ENCODE measurements at regions not wholly inside any gene's neighbourhood (a gene's known extent, or its start where the extent isn't known, plus 50 kb on each side); places are given as distances from the start of the nearest gene placed in this dataset.

- ATAC-seq (ENCODE audit: low read depth) (no peak), DNase-seq (ENCODE audit: low spot score) (no peak)
- Histone ChIP-seq H3K36me3 (ENCODE audit: low read depth) (no peaks in the 10 kb centered on the region), H3K4me3 (ENCODE audit: severe bottlenecking) (no peak overlapping the region), H3K9me3 (ENCODE audit: severe bottlenecking) (no peaks in the 10 kb centered on the region), H3K27me3 (ENCODE audit: insufficient read depth, poor library complexity, severe bottlenecking) (no peaks in the 10 kb centered on the region), H3K4me1 (ENCODE audit: insufficient read depth, poor library complexity, severe bottlenecking) (no peaks in the 10 kb centered on the region), H3K27ac (ENCODE audit: poor library complexity, severe bottlenecking) (no peak overlapping the region)
- TF ChIP-seq CTCF (IDR thresholded peaks at IDR 0.05; ENCODE audit: poor library complexity, severe bottlenecking) = no peak
These were observed 121.6 kb downstream of the TXNL1 start for GRCh38 chr18:56516789-56517188.

- no peak overlapping the region for H3K27ac ChIP-seq (ENCODE audit: poor library complexity, severe bottlenecking)
These were observed 122.9 kb downstream of the TXNL1 start for GRCh38 chr18:56515522-56515921.

GRCh38 chr18:56511996-56512395 lies 126.4 kb downstream of the TXNL1 start:
- DNase-seq (ENCODE audit: low spot score) (no peak), ATAC-seq (ENCODE audit: low read depth) (no peak)
- Histone ChIP-seq H3K27me3 (ENCODE audit: insufficient read depth, poor library complexity, severe bottlenecking) (no peaks in the 10 kb centered on the region), H3K9me3 (ENCODE audit: severe bottlenecking) (no peaks in the 10 kb centered on the region), H3K27ac (ENCODE audit: poor library complexity, severe bottlenecking) (no peak overlapping the region), H3K4me1 (ENCODE audit: insufficient read depth, poor library complexity, severe bottlenecking) (no peaks in the 10 kb centered on the region), H3K4me3 (ENCODE audit: severe bottlenecking) (no peak overlapping the region), H3K36me3 (ENCODE audit: low read depth) (no peaks in the 10 kb centered on the region)
- no peak for TF ChIP-seq CTCF (IDR thresholded peaks at IDR 0.05; ENCODE audit: poor library complexity, severe bottlenecking)

More at GRCh38 chr18:56515522-56515921, 122.9 kb downstream of the TXNL1 start:
- Histone ChIP-seq H3K9me3 (ENCODE audit: severe bottlenecking) (no peaks in the 10 kb centered on the region), H3K4me1 (ENCODE audit: insufficient read depth, poor library complexity, severe bottlenecking) (no peaks in the 10 kb centered on the region), H3K36me3 (ENCODE audit: low read depth) (no peaks in the 10 kb centered on the region), H3K4me3 (ENCODE audit: severe bottlenecking) (no peak overlapping the region), H3K27me3 (ENCODE audit: insufficient read depth, poor library complexity, severe bottlenecking) (no peaks in the 10 kb centered on the region)
- ATAC-seq (ENCODE audit: low read depth) (no peak), DNase-seq (ENCODE audit: low spot score) (no peak)
- no peak for TF ChIP-seq CTCF (IDR thresholded peaks at IDR 0.05; ENCODE audit: poor library complexity, severe bottlenecking)

- Histone ChIP-seq H3K27ac (ENCODE audit: poor library complexity, severe bottlenecking) (no peak overlapping the region), H3K36me3 (ENCODE audit: low read depth) (no peaks in the 10 kb centered on the region), H3K4me1 (ENCODE audit: insufficient read depth, poor library complexity, severe bottlenecking) (no peaks in the 10 kb centered on the region), H3K4me3 (ENCODE audit: severe bottlenecking) (no peak overlapping the region), H3K9me3 (ENCODE audit: severe bottlenecking) (no peaks in the 10 kb centered on the region), H3K27me3 (ENCODE audit: insufficient read depth, poor library complexity, severe bottlenecking) (no peaks in the 10 kb centered on the region)
- ATAC-seq (ENCODE audit: low read depth) (no peak), DNase-seq (ENCODE audit: low spot score) (no peak)
- no peak for TF ChIP-seq CTCF (IDR thresholded peaks at IDR 0.05; ENCODE audit: poor library complexity, severe bottlenecking)
These were observed 128.3 kb downstream of the TXNL1 start for GRCh38 chr18:56510108-56510507.

- Histone ChIP-seq H3K27ac (ENCODE audit: poor library complexity, severe bottlenecking) (no peak overlapping the region), H3K36me3 (ENCODE audit: low read depth) (no peaks in the 10 kb centered on the region), H3K9me3 (ENCODE audit: severe bottlenecking) (no peaks in the 10 kb centered on the region), H3K4me1 (ENCODE audit: insufficient read depth, poor library complexity, severe bottlenecking) (no peaks in the 10 kb centered on the region), H3K27me3 (ENCODE audit: insufficient read depth, poor library complexity, severe bottlenecking) (no peaks in the 10 kb centered on the region), H3K4me3 (ENCODE audit: severe bottlenecking) (no peak overlapping the region)
- no peak for DNase-seq (ENCODE audit: low spot score)
- TF ChIP-seq CTCF (IDR thresholded peaks at IDR 0.05; ENCODE audit: poor library complexity, severe bottlenecking) = no peak
- no peak for ATAC-seq (ENCODE audit: low read depth)
These were observed 128.7 kb downstream of the TXNL1 start for GRCh38 chr18:56509656-56510055.
